BJ (cell line): ENCODE measurements at regions not wholly inside any gene's neighbourhood (a gene's known extent, or its start where the extent isn't known, plus 50 kb on each side); places are given as distances from the start of the nearest gene placed in this dataset.

Source experiments
- CTCF ChIA-PET: fragments of 350-600 bp; formaldehyde crosslinking; extraction: SDS; loops from one replicate; lab custom pipeline; 2021; ENCODE audit warnings: antibody characterized with exemption, inconsistent platforms; lab: Yijun Ruan, JAX
- POLR2A ChIA-PET: fragments of 300-600 bp; sonication (Branson Sonifier 250); formaldehyde crosslinking; extraction: SDS; loops from one replicate; lab custom pipeline; 2021; ENCODE audit warnings: antibody characterized with exemption; lab: Charles Lee
- DNase-seq: peaks from one replicate; pipeline ENCODE4 v3.0.0-alpha.2; 2011; ENCODE audit warnings: low read depth
- H3K27me3 ChIP-seq: 2 replicates; pipeline ENCODE4 v1.6.0; 2011; ENCODE audit warnings: low read length; ENCODE audit not compliant: control insufficient read depth, insufficient read depth
- H3K36me3 ChIP-seq: 2 replicates; pipeline ENCODE4 v1.5.1; 2011; ENCODE audit warnings: low read length; ENCODE audit not compliant: control insufficient read depth, insufficient read depth
- H3K4me3 ChIP-seq: 2 replicates; pipeline ENCODE4 v1.5.1; 2011; ENCODE audit warnings: low read depth, mild to moderate bottlenecking, control low read depth, low read length
- CTCF ChIP-seq: IDR thresholded peaks from 2 replicates; pipeline ENCODE4 v1.5.1; 2011; ENCODE audit warnings: low read depth, mild to moderate bottlenecking, control low read depth, inconsistent platforms, low read length, moderate library complexity; ENCODE audit not compliant: insufficient read depth

- ChIA-PET CTCF (no interaction called here), POLR2A (no interaction called here)
- DNase-seq, result no peak
- H3K36me3 ChIP-seq, result no peaks in the 10 kb centered on the region
- TF ChIP-seq CTCF, result no peak
- no peak overlapping the region for H3K4me3 ChIP-seq
- no peaks in the 10 kb centered on the region for H3K27me3 ChIP-seq
Measured at GRCh38 chr5:161058781-161059180, 206.8 kb upstream of the ATP10B start.

DNA sequence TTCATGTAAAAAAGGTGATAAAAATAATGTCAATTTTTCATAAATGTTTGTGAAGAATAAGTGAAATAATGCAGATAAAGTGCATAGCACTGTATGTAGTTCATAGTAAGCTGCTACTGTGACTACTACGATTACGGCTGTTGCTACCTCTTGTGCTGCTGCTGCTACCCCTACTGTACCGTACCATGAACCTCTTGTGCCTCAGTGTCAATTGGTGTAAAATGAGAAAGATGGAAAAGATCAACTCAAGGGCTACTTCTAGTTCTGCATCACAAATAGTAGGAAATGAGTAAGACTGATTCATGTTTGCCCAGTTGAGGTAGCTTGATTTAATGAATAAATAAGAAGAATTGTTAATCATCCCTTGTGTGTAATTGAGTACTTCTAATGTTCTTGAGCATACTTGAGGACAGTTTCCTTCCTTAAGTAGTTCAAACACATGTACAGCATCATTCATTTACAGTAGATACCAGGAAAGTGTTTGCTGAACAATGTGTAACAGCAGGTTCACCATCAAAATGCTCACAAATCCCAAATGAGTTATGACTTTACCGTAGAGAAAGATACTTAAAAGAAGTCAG lies 200.0 kb upstream of the ATP10B start:
- no peak for DNase-seq
- Histone ChIP-seq H3K27me3 (no peaks in the 10 kb centered on the region), H3K36me3 (no peaks in the 10 kb centered on the region), H3K4me3 (no peak overlapping the region)
- no peak for TF ChIP-seq CTCF
- POLR2A ChIA-PET, result no interaction called here
- CTCF ChIA-PET, result no interaction called here

GRCh38 chr5:161047024-161047423 lies 195.0 kb upstream of the ATP10B start:
- H3K36me3 ChIP-seq, result no peaks in the 10 kb centered on the region
- no peaks in the 10 kb centered on the region for H3K27me3 ChIP-seq
- CTCF ChIA-PET, result no interaction called here
- no peak for TF ChIP-seq CTCF
- no peak for DNase-seq
- POLR2A ChIA-PET, result no interaction called here
- no peak overlapping the region for H3K4me3 ChIP-seq

GRCh38 chr5:161042862-161043261 lies 190.9 kb upstream of the ATP10B start:
- Histone ChIP-seq H3K27me3 (no peaks in the 10 kb centered on the region), H3K36me3 (no peaks in the 10 kb centered on the region), H3K4me3 (no peak overlapping the region)
- CTCF ChIA-PET, result no interaction called here
- TF ChIP-seq CTCF, result no peak
- POLR2A ChIA-PET, result no interaction called here
- DNase-seq, result no peak

- ChIA-PET CTCF (no interaction called here), POLR2A (no interaction called here)
- no peak for DNase-seq
- no peak for TF ChIP-seq CTCF
- no peaks in the 10 kb centered on the region for H3K36me3 ChIP-seq
- H3K27me3 ChIP-seq, result no peaks in the 10 kb centered on the region
- H3K4me3 ChIP-seq, result no peak overlapping the region
Measured at GRCh38 chr5:161042443-161042842, 190.4 kb upstream of the ATP10B start.
